ENCODE measurements at regions not wholly inside any gene's neighbourhood (a gene's known extent, or its start where the extent isn't known, plus 50 kb on each side); places are given as distances from the start of the nearest gene placed in this dataset.
"Not testable (repeated sequence)": the region's sequence is repeated elsewhere in the genome, so short reads cannot be mapped to it uniquely, and the experiment has no call there.

GRCh38 chr5:84961193-84961592 lies 576.5 kb upstream of the EDIL3 start:
- Histone ChIP-seq H3K27ac (no peak overlapping the region), H3K9me3 (no peaks in the 10 kb centered on the region), H3K4me3 (no peak overlapping the region), H3K4me1 (no peaks in the 10 kb centered on the region), H3K36me3 (no peaks in the 10 kb centered on the region), H3K27me3 (no peaks in the 10 kb centered on the region)
- no peak for DNase-seq (ENCODE audit: low spot score)
- no peak for TF ChIP-seq CTCF (IDR thresholded peaks at IDR 0.05)

GRCh38 chr5:84961903-84962302 lies 577.2 kb upstream of the EDIL3 start:
- Histone ChIP-seq H3K27me3 (no peaks in the 10 kb centered on the region), H3K36me3 (no peaks in the 10 kb centered on the region), H3K4me1 (no peaks in the 10 kb centered on the region), H3K4me3 (no peak overlapping the region), H3K9me3 (no peaks in the 10 kb centered on the region), H3K27ac (no peak overlapping the region)
- no peak for TF ChIP-seq CTCF (IDR thresholded peaks at IDR 0.05)
- DNase-seq (ENCODE audit: low spot score) = no peak

- Histone ChIP-seq H3K27ac (no peak overlapping the region), H3K4me3 (no peak overlapping the region), H3K4me1 (no peaks in the 10 kb centered on the region), H3K36me3 (no peaks in the 10 kb centered on the region), H3K9me3 (no peaks in the 10 kb centered on the region), H3K27me3 (no peaks in the 10 kb centered on the region)
- no peak for DNase-seq (ENCODE audit: low spot score)
- TF ChIP-seq CTCF (IDR thresholded peaks at IDR 0.05) = no peak
Observed at GRCh38 chr5:84983093-84983492, 598.4 kb upstream of the EDIL3 start.

- Histone ChIP-seq H3K9me3 (no peaks in the 10 kb centered on the region), H3K27ac (no peak overlapping the region), H3K4me3 (no peak overlapping the region), H3K36me3 (no peaks in the 10 kb centered on the region), H3K4me1 (no peaks in the 10 kb centered on the region), H3K27me3 (no peaks in the 10 kb centered on the region)
- no peak for DNase-seq (ENCODE audit: low spot score)
- no peak for TF ChIP-seq CTCF (IDR thresholded peaks at IDR 0.05)
Observed at GRCh38 chr5:84985148-84985547, 600.5 kb upstream of the EDIL3 start.

GRCh38 chr5:84986688-84987087 lies 602.0 kb upstream of the EDIL3 start:
- Histone ChIP-seq H3K9me3 (no peaks in the 10 kb centered on the region), H3K27ac (no peak overlapping the region), H3K36me3 (no peaks in the 10 kb centered on the region), H3K4me1 (no peaks in the 10 kb centered on the region), H3K4me3 (no peak overlapping the region), H3K27me3 (no peaks in the 10 kb centered on the region)
- no peak for TF ChIP-seq CTCF (IDR thresholded peaks at IDR 0.05)
- no peak for DNase-seq (ENCODE audit: low spot score)

GRCh38 chr5:85000671-85001070 lies 616.0 kb upstream of the EDIL3 start:
- DNase-seq (ENCODE audit: low spot score) = no peak

GRCh38 chr5:85002026-85002425 lies 617.3 kb upstream of the EDIL3 start:
- DNase-seq (ENCODE audit: low spot score); H3K4me3 ChIP-seq; H3K36me3 ChIP-seq; H3K9me3 ChIP-seq; H3K27me3 ChIP-seq; H3K27ac ChIP-seq; H3K4me1 ChIP-seq: not testable (repeated sequence)

More at GRCh38 chr5:85000671-85001070, 616.0 kb upstream of the EDIL3 start:
- H3K4me1 ChIP-seq = no peaks in the 10 kb centered on the region
- H3K9me3 ChIP-seq = no peaks in the 10 kb centered on the region
- H3K36me3 ChIP-seq = no peaks in the 10 kb centered on the region
- no peak for TF ChIP-seq CTCF (IDR thresholded peaks at IDR 0.05)
- H3K27me3 ChIP-seq = no peaks in the 10 kb centered on the region
- no peak overlapping the region for H3K4me3 ChIP-seq
- no peak overlapping the region for H3K27ac ChIP-seq

Measured in right atrium auricular region (tissue), 2 donors.